Right ventricle myocardium inferior (tissue), 1 donor: ENCODE measurements at regions not wholly inside any gene's neighbourhood (a gene's known extent, or its start where the extent isn't known, plus 50 kb on each side); places are given as distances from the start of the nearest gene placed in this dataset.

ENCODE experiments used
- ATAC-seq: fragments of 200-7000 bp; cut with Tn5 transposase; one replicate; pipeline ENCODE4 v1.9.1; 2020; ENCODE audit warnings: mild to moderate bottlenecking, moderate library complexity
- DNase-seq: peaks from one replicate; pipeline ENCODE4 v3.0.0; 2021; ENCODE audit errors: missing footprints
- intact Hi-C: fragments of 100-400 bp; cut with DNase I; formaldehyde crosslinking; loops from one replicate; pipeline ENCODE4 v1.11.0; 2022
- donor health status: DM: no; HTN: yes; CAD: no; lungs with severe emphysema.

DNA sequence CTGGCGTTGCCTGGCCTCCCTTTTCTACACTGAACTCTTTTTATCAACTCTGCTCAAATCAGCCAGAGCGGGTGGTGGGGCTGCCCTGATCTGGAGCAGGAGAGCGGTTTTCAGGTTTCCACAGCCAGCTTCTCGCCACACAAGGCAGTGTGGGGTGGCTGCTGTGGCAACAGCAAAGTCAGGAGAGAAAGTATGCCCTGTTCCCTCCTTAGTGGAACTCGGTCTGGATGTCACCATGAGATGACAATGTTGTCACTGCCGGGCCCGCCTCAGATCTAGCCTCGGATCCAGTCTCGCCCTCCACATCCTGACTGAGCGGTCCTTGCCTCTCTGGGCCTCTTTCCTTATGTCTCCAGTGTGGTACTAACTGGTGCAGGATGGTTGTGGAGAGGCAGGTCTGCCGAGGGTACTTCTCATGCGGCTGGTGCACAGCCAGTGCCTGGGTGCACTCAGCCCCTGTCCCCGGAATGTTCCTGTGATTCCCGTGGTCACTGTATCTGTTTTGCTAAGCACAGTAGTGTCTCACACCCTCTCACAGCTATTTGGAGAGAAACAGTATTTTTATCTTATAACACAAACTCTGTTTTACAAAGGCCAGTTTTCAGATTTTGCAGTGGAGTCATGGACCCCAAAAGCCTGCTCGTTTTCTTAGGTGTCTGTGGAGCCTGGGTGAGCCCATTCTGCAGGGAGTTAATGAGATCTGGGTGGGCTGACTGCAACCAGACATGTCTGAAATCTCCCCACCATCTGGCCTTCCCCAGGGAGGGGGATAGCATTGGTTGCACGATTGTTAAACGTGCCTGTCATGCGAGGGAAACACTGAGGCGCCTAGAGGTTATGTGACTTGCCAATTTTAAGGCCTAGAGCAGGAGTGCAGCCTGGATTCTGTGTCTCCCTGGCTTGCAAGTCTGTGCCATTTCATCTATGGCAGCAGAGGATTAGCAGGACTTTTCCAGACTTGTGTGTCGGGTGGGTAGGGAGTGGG, 261.1 kb upstream of the AGAP1 start:
- no peak for ATAC-seq
- intact Hi-C loops, result no loop called here
- no peak for DNase-seq

- intact Hi-C loops, result no loop called here
- DNase-seq, result no peak
- ATAC-seq, result no peak
These were observed 259.1 kb upstream of the AGAP1 start for GRCh38 chr2:235234736-235235135.

DNA sequence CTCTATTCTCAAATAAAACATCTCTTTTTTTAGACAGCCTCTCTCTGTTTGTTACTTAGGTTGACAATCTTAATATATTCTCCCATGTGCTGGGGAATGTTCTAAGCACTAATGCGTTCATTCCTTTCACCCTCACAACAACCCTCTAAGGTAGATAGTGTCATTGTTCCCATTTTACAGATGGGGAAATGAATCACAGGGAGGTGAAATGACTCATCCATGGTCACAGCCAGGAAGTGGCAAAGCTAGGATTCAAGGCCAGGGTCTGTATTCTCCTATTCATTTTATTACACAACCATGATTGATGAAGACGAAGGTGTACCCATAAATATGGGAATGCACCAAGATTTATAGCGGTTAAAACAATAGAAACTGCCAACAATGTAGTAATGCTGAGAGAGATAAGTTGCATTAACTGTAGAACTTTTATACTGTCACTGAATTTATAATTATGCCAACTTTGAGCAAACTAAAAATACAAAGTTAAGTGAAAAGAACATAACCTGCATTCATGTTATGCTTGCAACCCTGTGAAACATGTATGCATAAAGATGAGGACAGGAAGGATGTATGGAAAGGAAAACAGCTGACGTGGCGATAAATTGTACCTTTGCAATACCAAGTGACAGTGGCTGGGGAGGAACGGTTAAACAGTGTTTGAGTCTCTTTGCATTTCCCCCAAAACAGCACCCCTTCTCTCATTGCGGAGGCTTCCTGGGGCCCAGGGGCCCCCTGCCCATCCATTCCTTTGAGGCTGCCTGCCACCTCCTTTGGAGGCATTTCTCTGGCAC, 257.7 kb upstream of the AGAP1 start:
- DNase-seq (no peak), ATAC-seq (no peak)
- intact Hi-C loops, result no loop called here

- DNase-seq, result peak; percentile 82
- peak; percentile 88 for ATAC-seq
- intact Hi-C loops, result no loop called here
These were observed 255.3 kb upstream of the AGAP1 start for GRCh38 chr2:235238537-235238936.

- intact Hi-C loops, result no loop called here
- DNase-seq, result no peak
- no peak for ATAC-seq
These were observed 253.3 kb upstream of the AGAP1 start for GRCh38 chr2:235240574-235240973.

DNA sequence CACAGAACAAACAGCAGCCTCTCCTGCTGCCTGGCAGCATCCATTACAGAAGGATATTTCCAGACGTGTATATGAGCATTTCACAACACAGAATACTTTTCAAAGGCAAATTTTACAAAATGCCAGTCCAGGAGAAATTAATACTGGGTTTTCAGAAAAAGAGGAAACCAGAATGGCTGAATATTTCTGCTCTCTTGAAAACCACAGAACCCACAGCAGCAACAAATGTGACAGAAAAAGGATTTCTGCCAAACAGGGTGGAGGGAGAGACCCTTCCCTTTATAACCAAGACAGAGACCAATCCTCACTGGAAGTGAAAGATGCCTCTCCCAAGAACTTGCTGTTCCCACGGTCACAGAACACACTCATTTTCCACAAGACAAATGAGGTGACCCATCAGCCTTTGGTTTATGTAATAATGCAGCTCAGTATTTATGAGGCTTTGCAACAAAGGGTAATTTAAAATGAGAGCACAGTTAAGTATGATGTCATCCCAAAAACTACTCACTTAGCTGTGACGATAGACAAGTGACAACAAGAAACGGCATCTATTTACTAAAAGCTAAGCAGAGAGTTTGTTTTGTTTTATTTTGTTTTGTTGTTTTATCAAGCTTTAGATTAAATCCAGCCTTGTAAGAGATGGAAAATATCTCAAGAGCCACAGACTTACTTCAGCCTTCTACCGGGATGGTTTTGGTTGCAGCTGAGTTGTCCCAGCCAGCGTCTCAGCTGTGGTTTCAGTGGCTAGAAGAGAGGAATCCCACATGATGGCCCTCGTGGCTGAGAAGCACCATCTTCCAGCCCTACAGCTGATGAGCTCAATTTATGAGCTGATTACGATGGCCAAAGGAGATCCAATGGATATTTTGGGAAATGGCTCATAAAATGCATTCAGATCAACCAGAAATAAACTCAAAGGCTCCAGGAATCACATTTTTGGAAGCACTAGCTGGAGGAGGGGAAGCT, 249.3 kb upstream of the AGAP1 start:
- intact Hi-C loops, result no loop called here
- no peak for ATAC-seq

DNA sequence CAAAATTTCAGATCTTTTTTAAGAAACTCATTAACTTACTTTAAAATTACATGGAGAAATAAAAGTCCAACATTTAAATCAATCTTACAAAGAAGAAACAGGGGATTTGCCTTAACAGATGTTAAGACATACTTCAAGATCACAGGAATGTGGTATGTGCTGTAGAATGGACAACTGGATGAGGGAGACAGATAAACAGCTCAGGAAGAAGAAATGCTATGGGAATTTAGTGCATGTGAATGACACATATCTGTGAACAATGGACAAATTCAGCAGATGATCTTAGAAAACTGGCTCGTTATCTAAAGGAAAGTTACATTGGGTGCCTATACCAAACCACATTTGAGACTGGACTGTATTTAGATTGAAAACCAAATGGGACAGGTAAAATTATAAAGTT, 246.8 kb upstream of the AGAP1 start:
- ATAC-seq, result no peak
- DNase-seq, result no peak
- intact Hi-C loops, result no loop called here

More for the DNA sequence above, 249.3 kb upstream of the AGAP1 start:
- no peak for DNase-seq

DNA sequence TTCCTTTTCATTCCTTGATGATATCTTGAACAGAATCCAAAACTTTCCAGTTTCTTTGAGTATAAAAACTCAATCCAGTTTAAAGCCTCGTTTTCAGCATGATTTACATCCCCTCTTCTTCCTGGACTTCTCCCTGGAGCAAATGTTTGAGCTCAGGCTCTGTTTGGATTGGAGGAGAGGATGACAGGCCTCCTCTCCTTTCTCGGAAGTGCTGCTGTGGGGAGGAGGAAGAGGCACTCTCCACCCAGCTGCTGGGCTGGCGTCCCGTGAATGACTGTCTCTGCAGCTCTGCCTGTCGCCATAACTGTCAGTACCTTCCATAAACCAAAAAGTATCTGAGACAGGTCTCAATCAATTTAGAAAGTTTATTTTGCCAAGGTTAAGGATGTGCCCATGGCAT, 238.2 kb upstream of the AGAP1 start:
- no peak for DNase-seq
- intact Hi-C loops, result no loop called here
- peak; percentile 67 for ATAC-seq

- intact Hi-C loops, result no loop called here
- no peak for ATAC-seq
These were observed 236.3 kb upstream of the AGAP1 start for GRCh38 chr2:235257590-235257989.

GRCh38 chr2:235262750-235263149, 231.1 kb upstream of the AGAP1 start:
- DNase-seq (no peak), ATAC-seq (no peak)
- intact Hi-C loops, result no loop called here

More at GRCh38 chr2:235257590-235257989, 236.3 kb upstream of the AGAP1 start:
- no peak for DNase-seq

- DNase-seq, result peak; percentile 89
- intact Hi-C loops, result no loop called here
- ATAC-seq, result peak; percentile 92
These were observed 230.4 kb upstream of the AGAP1 start for GRCh38 chr2:235263205-235264120.

- intact Hi-C loops, result no loop called here
- ATAC-seq, result no peak
- no peak for DNase-seq
These were observed 229.7 kb upstream of the AGAP1 start for GRCh38 chr2:235264121-235264493.

DNA sequence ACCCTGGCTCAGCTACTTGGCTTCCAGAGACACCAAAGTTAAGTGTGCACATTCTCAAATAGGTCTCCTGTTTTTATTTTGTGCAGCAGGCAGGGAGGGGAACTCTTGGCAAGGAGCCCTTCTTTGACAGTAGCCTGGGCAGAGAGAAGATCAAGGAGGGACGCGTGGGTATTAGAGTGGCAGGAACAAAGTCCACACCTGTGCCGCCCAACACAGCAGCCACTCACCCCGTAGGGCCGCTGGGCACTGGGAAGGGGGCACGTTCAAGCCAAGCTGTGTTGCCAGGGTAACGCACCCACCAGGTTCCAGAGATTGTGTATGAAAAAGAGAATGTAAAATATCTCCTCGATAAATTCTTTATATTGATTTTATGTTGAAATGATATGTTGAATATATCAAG, 229.3 kb upstream of the AGAP1 start:
- ATAC-seq (no peak), DNase-seq (no peak)
- intact Hi-C loops, result no loop called here

DNA sequence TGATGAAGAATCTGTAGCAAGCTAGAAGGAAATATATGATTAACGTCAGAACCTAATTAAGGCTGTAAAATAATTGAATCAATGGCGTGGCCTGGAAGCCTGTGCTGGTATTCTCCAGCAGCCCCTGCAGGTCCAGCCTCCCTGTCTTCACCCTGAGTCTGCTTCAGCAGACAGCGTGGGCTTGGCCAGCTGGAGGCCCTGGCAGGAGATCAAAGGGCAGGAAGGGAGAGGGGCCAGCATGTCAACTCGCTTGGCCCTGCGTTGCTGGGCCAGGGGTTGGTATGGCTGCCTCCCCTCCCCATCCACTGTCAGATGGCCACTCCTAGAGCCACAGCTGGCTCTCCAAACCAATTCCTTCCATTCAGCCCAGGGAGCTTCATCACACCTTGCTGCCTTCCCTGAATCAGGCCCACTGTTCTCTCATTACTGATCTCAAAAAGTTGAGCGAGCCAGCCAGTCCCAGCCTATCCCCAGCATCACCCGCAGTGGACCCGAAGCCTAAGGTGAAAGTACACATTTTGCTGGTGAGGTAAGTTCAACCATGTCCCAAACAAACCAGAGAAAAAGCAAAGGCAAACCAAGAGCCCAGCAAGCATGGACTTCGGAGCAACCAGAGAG, 228.4 kb upstream of the AGAP1 start:
- intact Hi-C loops, result no loop called here
- ATAC-seq (no peak), DNase-seq (no peak)

- ATAC-seq (no peak), DNase-seq (no peak)
- intact Hi-C loops, result no loop called here
These were observed 226.6 kb upstream of the AGAP1 start for GRCh38 chr2:235267251-235267650.

- no peak for ATAC-seq
- intact Hi-C loops, result no loop called here
- DNase-seq, result no peak
These were observed 225.3 kb upstream of the AGAP1 start for GRCh38 chr2:235268535-235268934.

- no peak for ATAC-seq
- intact Hi-C loops, result no loop called here
- DNase-seq, result no peak
These were observed 223.6 kb upstream of the AGAP1 start for GRCh38 chr2:235270291-235270690.
